ENCODE measurements at regions not wholly inside any gene's neighbourhood (a gene's known extent, or its start where the extent isn't known, plus 50 kb on each side); places are given as distances from the start of the nearest gene placed in this dataset.

DNA sequence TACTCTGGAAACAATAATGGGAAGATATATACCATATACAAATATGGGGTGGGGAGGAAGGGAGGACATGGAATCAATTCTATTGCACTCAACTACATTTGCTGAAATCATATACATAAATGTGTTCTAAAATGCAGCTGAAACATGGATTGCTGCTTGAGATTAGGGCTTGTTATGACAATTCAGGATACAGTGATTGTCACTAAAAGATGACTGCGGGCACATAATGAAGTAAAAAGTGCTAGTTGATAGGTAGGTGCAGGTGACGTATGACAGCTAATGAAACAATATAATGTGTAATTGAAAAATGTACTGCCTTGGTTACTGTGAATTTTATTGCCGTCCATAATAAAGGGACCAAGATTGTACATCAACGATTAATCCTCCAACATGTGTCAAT lies 1062.1 kb upstream of the FANCL start:
- H3K4me3 ChIP-seq: no peak overlapping the region
- CTCF ChIA-PET: no interaction called here
- DNase-seq (ENCODE audit: low read depth, low spot score) (no peak), ATAC-seq (no peak), FAIRE-seq (no peak)
- SMC1A ChIA-PET (ENCODE audit: uncharacterized antibody, unreplicated experiment): no interaction called here
- WGBS (ENCODE audit: insufficient coverage, insufficient replicate concordance, low lambda C conversion rate, missing lambda C conversion rate): 74% methylated on average over 4 of the region's 4 CpGs
- H3K9me3 ChIP-seq (replicated peaks; ENCODE audit: control insufficient read depth, insufficient read depth, low read length): no peaks in the 10 kb centered on the region
- H3K4me1 ChIP-seq (ENCODE audit: control insufficient read depth, insufficient read depth, low read length): no peaks in the 10 kb centered on the region
- BruUV-seq (replicated peaks): no TSS peak
- in situ Hi-C loops (cut with MboI) (no loop called here), intact Hi-C loops (cut with micrococcal nuclease; ENCODE audit: unreplicated experiment) (loop anchor here (2.0 to 10.0 kb wide), 3 partner anchors 262 to 1342 kb away; no protein-coding TSS in a partner anchor)
- no peaks in the 10 kb centered on the region for H3K27me3 ChIP-seq (replicated peaks in 1 of 2; ENCODE audit: control insufficient read depth in 2 of 2, insufficient read depth in 2 of 2, low read length in 1 of 2)
- H4K20me1 ChIP-seq (ENCODE audit: control insufficient read depth, insufficient read depth): no peaks in the 10 kb centered on the region
- RAD21 ChIA-PET (ENCODE audit: unreplicated experiment): no interaction called here
- no peak overlapping the region for H2AFZ ChIP-seq (ENCODE audit: control insufficient read depth, low read depth, low read length)
- H3K4me2 ChIP-seq (ENCODE audit: control insufficient read depth, insufficient read depth): no peak overlapping the region
- H3K79me2 ChIP-seq (ENCODE audit: control insufficient read depth, insufficient read depth, low read length): no peaks in the 10 kb centered on the region
- no peak overlapping the region for H3K27ac ChIP-seq (ENCODE audit: control insufficient read depth, insufficient read depth)
- POLR2A ChIA-PET: no interaction called here
- H3K36me3 ChIP-seq (ENCODE audit: control insufficient read depth in 2 of 2, insufficient read depth in 2 of 2, low read length in 1 of 2): no peaks in the 10 kb centered on the region
- TF ChIP-seq, protein P1, sequence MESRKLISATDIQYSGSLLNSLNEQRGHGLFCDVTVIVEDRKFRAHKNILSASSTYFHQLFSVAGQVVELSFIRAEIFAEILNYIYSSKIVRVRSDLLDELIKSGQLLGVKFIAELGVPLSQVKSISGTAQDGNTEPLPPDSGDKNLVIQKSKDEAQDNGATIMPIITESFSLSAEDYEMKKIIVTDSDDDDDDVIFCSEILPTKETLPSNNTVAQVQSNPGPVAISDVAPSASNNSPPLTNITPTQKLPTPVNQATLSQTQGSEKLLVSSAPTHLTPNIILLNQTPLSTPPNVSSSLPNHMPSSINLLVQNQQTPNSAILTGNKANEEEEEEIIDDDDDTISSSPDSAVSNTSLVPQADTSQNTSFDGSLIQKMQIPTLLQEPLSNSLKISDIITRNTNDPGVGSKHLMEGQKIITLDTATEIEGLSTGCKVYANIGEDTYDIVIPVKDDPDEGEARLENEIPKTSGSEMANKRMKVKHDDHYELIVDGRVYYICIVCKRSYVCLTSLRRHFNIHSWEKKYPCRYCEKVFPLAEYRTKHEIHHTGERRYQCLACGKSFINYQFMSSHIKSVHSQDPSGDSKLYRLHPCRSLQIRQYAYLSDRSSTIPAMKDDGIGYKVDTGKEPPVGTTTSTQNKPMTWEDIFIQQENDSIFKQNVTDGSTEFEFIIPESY (IDR thresholded peaks at IDR 0.05): no peak
- no peak for TF ChIP-seq ZBED1 (IDR thresholded peaks at IDR 0.05; ENCODE audit: borderline replicate concordance)
- TF ChIP-seq CREB1 (IDR thresholded peaks at IDR 0.05; ENCODE audit: low read depth): no peak
- no peak for TF ChIP-seq POU2F2 (IDR thresholded peaks at IDR 0.05; ENCODE audit: borderline replicate concordance, low read depth, low read length)
- TF ChIP-seq CBX5 (IDR thresholded peaks at IDR 0.05; ENCODE audit: low read depth): no peak
- no peak for TF ChIP-seq CEBPB (IDR thresholded peaks at IDR 0.05; ENCODE audit: borderline replicate concordance in 1 of 2, low read depth in 2 of 2, low read length in 2 of 2)
- no peak overlapping the region for H3K9ac ChIP-seq (ENCODE audit: control insufficient read depth, insufficient read depth, low read length)

DNA sequence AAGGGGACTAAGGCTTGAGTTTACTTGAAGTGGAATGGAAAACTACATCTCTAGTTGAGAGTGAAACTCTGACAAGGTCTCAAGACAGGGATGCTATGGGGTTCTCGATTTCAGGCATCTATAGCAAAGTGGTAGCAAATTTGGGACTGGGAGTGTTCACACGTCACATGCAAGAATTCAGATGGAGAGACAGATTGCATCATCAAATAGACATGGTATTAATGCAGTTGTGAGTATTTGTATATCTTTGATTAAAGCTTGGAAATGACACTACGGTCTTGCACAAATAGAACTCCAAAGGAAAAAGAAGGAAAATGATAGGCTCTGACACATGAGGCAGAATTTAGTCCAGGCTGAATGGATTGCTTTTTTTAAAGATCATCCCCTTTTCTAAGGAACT lies 1061.6 kb upstream of the FANCL start:
- CTCF ChIA-PET: interaction anchor here (0.7 to 1.8 kb wide), 2 partner anchors 693 to 1247 kb away, joined by 3 to 8 read pairs; no protein-coding TSS in a partner anchor
- intact Hi-C loops (cut with micrococcal nuclease; ENCODE audit: unreplicated experiment): loop anchor here (2.0 to 10.0 kb wide), 3 partner anchors 262 to 1342 kb away; no protein-coding TSS in a partner anchor
- H3K36me3 ChIP-seq (ENCODE audit: control insufficient read depth in 2 of 2, insufficient read depth in 2 of 2, low read length in 1 of 2): no peaks in the 10 kb centered on the region
- no peaks in the 10 kb centered on the region for H3K79me2 ChIP-seq (ENCODE audit: control insufficient read depth, insufficient read depth, low read length)
- no peak overlapping the region for H3K9ac ChIP-seq (ENCODE audit: control insufficient read depth, insufficient read depth, low read length)
- no peaks in the 10 kb centered on the region for H3K4me1 ChIP-seq (ENCODE audit: control insufficient read depth, insufficient read depth, low read length)
- no peak overlapping the region for H3K27ac ChIP-seq (ENCODE audit: control insufficient read depth, insufficient read depth)
- 11% methylated on average over 3 of the region's 3 CpGs for WGBS (ENCODE audit: insufficient coverage, insufficient replicate concordance, low lambda C conversion rate, missing lambda C conversion rate)
- BruUV-seq (replicated peaks): no TSS peak
- RAD21 ChIA-PET (ENCODE audit: unreplicated experiment): no interaction called here
- H2AFZ ChIP-seq (ENCODE audit: control insufficient read depth, low read depth, low read length): no peak overlapping the region
- no peaks in the 10 kb centered on the region for H3K27me3 ChIP-seq (replicated peaks in 1 of 2; ENCODE audit: control insufficient read depth in 2 of 2, insufficient read depth in 2 of 2, low read length in 1 of 2)
- no peaks in the 10 kb centered on the region for H3K9me3 ChIP-seq (replicated peaks; ENCODE audit: control insufficient read depth, insufficient read depth, low read length)
- FAIRE-seq: no peak
- H3K4me2 ChIP-seq (ENCODE audit: control insufficient read depth, insufficient read depth): no peak overlapping the region
- no peak for DNase-seq (ENCODE audit: low read depth, low spot score)
- in situ Hi-C loops (cut with MboI): no loop called here
- POLR2A ChIA-PET: no interaction called here
- ATAC-seq: no peak
- SMC1A ChIA-PET (ENCODE audit: uncharacterized antibody, unreplicated experiment): interaction anchor here (0.8 kb wide), 1 partner anchor 12 kb away, joined by 3 read pairs; no protein-coding TSS in a partner anchor
- no peaks in the 10 kb centered on the region for H4K20me1 ChIP-seq (ENCODE audit: control insufficient read depth, insufficient read depth)
- no peak overlapping the region for H3K4me3 ChIP-seq
- no peak for TF ChIP-seq EGR1 (IDR thresholded peaks at IDR 0.05; ENCODE audit: borderline replicate concordance in 1 of 2, low read depth in 2 of 2, low read length in 2 of 2)
- TF ChIP-seq ESRRA (IDR thresholded peaks at IDR 0.05; ENCODE audit: low read length): no peak
- TF ChIP-seq EED (IDR thresholded peaks at IDR 0.05; ENCODE audit: low read depth): no peak
- TF ChIP-seq RAD21 (IDR thresholded peaks at IDR 0.05; ENCODE audit: insufficient read depth, low read depth, low read length): no peak
- TF ChIP-seq SP1 (IDR thresholded peaks at IDR 0.05; ENCODE audit: low read depth, low read length): no peak
- no peak for TF ChIP-seq BHLHE40 (IDR thresholded peaks at IDR 0.05; ENCODE audit: borderline replicate concordance in 1 of 2, low read depth in 2 of 2, low read length in 1 of 2)
- no peak for TF ChIP-seq SRF (IDR thresholded peaks at IDR 0.05; ENCODE audit: low read depth in 2 of 2, low read length in 2 of 2)
- TF ChIP-seq IKZF2 (IDR thresholded peaks at IDR 0.05): no peak
- no peak for TF ChIP-seq ZZZ3 (IDR thresholded peaks at IDR 0.05; ENCODE audit: control insufficient read depth, insufficient read length, low read depth)
- TF ChIP-seq, protein P1 (IDR thresholded peaks at IDR 0.05): no peak
- no peak for TF ChIP-seq CREM (IDR thresholded peaks at IDR 0.05; ENCODE audit: low read depth)

All from GM12878 (cell line).